Fibroblast of villous mesenchyme (primary cell): ENCODE measurements at regions not wholly inside any gene's neighbourhood (a gene's known extent, or its start where the extent isn't known, plus 50 kb on each side); places are given as distances from the start of the nearest gene placed in this dataset.

Experiments used
- DNase-seq: peaks from one replicate; pipeline ENCODE4 v3.0.0-alpha.2; 2010; ENCODE audit warnings: low read depth
- H3K4me3 ChIP-seq: 2 replicates; pipeline ENCODE4 v1.5.1; 2011; ENCODE audit warnings: low read depth, mild to moderate bottlenecking, low read length
- TF ChIP-seq, protein P1 (sequence below): IDR thresholded peaks from 2 replicates; pipeline ENCODE4 v1.5.1; 2012; ENCODE audit warnings: low read depth, mild to moderate bottlenecking, low read length; ENCODE audit not compliant: insufficient read depth

DNA sequence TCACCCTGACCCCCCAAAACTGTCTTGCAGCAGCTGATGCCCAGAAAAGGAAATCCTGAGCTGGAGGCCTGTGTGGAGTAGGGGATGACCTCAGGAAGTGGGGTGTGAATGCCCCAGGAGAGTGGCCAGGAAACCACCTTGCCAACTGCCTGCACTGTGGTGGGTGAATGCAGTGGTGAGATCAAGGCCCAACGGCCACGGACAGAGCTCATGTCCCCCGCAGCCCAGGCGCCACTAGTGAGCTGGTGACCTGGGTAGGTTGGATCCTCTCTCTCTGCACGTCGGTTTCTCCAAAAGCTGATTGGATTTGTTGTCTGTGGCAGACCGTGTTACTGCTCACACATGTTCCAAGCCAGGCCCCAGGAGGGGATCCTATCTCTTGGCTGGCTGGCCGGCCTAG, 448.9 kb downstream of the TCERG1L start:
- TF ChIP-seq, protein P1, sequence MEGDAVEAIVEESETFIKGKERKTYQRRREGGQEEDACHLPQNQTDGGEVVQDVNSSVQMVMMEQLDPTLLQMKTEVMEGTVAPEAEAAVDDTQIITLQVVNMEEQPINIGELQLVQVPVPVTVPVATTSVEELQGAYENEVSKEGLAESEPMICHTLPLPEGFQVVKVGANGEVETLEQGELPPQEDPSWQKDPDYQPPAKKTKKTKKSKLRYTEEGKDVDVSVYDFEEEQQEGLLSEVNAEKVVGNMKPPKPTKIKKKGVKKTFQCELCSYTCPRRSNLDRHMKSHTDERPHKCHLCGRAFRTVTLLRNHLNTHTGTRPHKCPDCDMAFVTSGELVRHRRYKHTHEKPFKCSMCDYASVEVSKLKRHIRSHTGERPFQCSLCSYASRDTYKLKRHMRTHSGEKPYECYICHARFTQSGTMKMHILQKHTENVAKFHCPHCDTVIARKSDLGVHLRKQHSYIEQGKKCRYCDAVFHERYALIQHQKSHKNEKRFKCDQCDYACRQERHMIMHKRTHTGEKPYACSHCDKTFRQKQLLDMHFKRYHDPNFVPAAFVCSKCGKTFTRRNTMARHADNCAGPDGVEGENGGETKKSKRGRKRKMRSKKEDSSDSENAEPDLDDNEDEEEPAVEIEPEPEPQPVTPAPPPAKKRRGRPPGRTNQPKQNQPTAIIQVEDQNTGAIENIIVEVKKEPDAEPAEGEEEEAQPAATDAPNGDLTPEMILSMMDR = no peak
- no peak overlapping the region for H3K4me3 ChIP-seq
- DNase-seq = no peak

DNA sequence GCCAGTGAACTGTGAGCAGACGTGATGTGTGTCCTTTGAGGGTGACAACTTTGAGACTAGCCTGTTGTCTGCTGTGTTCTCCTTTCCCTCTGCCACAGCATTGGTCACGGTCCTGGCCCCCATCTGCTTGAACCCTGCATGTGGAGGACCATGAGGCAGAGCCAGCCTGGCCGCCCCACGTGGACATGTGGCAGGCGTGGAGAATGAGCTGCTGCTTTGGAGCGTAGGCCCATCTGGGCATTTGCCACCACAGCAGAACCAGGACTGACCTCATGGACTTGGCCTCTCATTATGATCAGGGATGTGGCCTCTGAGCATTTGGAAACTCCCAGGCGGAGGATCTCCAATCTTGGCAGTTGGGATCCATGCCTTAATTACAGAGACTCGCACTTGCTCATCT, 448.5 kb downstream of the TCERG1L start:
- no peak for DNase-seq

DNA sequence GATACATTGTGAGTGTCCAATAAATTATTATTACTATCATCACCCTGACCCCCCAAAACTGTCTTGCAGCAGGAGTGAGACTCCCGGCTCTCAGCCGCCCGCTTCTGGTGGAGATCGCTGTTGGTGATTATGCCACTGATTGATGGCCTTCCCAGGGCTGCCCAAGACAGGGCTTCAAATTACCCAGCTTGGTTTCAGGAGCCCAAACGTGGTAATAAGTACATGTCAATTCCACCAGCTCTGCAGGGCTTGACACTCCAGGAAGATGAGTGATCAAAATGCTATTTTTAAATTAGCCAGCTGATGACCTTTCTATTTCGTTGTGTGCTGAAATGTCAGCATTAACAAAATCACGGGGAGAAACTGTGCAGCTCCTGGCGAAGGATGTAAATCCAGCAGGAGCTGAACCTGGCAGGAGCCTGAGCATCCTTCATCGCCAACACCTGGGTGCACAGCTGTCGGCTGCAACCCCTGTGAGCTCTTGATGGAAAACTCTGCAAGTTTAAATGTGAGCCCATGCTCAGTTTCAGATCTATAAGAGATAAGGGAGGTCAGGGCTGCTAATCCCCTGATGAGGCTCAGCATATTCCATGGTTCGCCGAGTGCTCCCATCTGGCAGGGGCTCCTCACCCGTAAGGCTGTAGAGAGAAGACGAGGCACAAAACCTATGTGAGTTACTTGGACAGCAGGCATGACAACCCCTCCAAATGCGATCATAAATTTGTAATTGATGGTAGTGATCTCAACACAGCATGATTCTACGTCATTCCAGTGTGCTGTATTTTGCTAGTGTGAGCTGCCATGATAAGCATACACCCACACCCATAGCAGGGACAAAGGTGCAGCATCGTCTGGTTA, 446.3 kb downstream of the TCERG1L start:
- H3K4me3 ChIP-seq = no peak overlapping the region
- TF ChIP-seq, protein P1 = no peak
- no peak for DNase-seq

More for the DNA sequence above, 448.5 kb downstream of the TCERG1L start:
- TF ChIP-seq, protein P1 = no peak
- H3K4me3 ChIP-seq = no peak overlapping the region

DNA sequence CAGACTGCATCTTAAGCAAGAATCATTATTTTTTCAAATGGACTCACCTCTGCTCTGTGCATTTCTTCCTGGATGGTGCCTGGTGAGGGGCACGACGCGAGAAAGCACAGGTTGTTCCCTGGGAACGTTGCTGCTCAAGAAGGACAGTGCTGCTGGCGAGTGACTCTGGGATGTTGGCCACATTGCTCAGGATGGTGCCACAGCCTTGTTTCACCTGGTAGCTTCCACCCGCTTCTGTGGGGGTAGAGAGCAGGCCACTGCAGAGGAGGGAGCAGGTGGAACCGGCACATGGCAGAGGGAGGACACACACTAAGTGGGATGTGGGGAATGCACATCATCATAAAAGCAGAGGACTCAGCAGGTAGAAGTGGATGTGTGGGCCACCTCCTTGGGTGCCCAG, 444.7 kb downstream of the TCERG1L start:
- TF ChIP-seq, protein P1 = no peak
- no peak overlapping the region for H3K4me3 ChIP-seq
- no peak for DNase-seq

DNA sequence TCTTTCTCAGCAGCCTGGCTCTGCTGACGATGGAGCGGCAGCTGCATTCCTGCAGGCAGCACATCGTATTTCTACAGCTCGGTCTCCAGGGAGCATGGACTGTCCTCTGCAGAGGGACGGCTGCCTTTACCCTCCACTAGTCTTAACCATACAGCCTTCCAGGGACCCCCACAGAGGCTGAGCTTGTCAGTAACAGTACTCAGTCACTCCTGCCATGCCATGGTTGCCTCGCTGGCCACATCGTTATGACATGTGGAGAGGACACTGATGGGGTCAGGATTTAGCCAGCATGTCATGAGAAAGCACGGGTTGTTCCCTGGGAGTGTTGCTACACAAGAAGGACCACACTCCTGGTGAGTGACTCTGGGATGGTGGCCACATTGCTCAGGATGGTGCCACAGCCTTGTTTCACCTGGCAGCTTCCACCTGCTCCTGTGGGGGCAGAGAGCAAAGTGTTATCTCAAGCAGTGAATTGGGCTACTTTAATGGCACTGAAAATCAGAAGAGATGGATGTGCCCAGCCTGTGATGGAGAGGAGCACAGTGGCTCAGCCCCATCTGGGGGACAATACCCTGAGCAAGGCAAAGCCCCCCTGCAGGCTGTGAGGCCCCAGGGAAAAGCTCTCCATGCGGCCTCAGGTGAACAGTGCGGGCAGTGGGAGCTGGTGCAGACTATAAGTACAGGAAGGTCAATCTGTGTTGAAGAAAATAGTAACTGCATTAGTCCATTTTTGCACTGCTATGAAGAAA, 443.9 kb downstream of the TCERG1L start:
- TF ChIP-seq, protein P1 = no peak
- no peak overlapping the region for H3K4me3 ChIP-seq
- DNase-seq = no peak

DNA sequence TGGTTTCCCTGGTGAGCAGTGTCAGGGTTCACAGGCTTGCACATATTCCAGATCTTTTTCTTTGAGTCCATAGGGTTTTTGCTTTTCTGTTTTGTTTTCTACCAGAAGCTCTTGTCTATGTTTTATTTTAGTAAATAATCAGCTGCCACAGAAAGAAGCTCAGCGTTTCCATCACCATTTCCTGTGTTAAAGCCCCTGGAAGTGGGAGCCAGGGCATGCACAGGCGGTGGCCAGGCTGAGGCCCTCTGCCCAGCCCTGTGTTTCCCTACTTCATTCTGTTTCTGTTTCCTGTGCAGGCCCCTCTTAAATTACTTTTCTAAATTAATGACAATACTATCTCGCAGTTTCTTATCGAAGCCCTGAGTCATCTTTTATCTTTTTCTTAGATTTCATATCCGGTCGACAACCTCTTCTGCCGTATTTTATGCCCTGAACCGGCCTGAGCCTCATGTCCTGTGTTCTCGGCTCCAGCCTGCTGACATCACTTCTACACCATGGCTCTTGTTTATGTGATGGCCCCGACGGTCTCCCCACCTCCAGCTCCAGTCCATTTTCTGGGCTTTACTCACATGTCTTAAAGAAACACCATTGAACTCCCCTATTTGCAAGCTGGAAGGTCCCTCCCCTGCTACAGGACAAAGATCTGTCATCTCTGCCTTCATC, 442.2 kb downstream of the TCERG1L start:
- TF ChIP-seq, protein P1 = no peak
- no peak for DNase-seq
- H3K4me3 ChIP-seq = no peak overlapping the region
